ENCODE measurements at regions not wholly inside any gene's neighbourhood (a gene's known extent, or its start where the extent isn't known, plus 50 kb on each side); places are given as distances from the start of the nearest gene placed in this dataset.

GRCh38 chr5:19001054-19001453 is 986.9 kb downstream of the CDH18 start:
- TF ChIP-seq CTCF (conservative IDR thresholded peaks at IDR 0.05 in 1 of 2, IDR thresholded peaks at IDR 0.05 in 1 of 2; ENCODE audit: extremely low read depth in 1 of 2, insufficient read depth in 1 of 2, low read depth in 1 of 2, low read length in 2 of 2) (no peak), EZH2 (IDR thresholded peaks at IDR 0.05; ENCODE audit: borderline replicate concordance, low read length) (no peak)
